PFSK-1 (cell line): ENCODE measurements at regions not wholly inside any gene's neighbourhood (a gene's known extent, or its start where the extent isn't known, plus 50 kb on each side); places are given as distances from the start of the nearest gene placed in this dataset.

Source experiments
- POLR2AphosphoS5 ChIP-seq: IDR thresholded peaks from 2 replicates; pipeline ENCODE4 v1.6.1; 2012; ENCODE audit warnings: low read depth, mild to moderate bottlenecking, control low read depth, low read length, moderate library complexity
- TAF1 ChIP-seq: IDR thresholded peaks from 2 replicates; pipeline ENCODE4 v1.6.1; 2012; ENCODE audit warnings: low read length, control low read depth, borderline replicate concordance; ENCODE audit not compliant: insufficient read depth

DNA sequence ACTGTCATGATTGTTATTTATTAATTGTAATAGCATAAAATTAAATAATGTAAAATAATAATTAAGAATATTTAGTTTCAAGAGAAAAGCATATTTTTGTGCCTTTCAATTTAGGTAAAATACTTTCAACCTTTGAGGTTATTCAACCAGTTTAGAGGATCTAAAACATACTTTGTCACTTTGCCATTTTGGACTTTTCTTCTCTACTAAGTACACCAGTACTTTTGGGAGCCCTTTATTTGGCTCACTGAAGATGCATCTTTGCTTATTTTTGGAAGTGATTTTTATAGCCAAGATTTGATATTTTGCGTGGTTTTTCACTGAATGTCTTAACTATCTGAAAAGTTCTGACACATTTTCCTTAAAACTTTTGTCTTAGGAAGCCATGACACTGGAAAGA is 860.5 kb downstream of the SORCS1 start:
- TF ChIP-seq TAF1 (no peak), POLR2AphosphoS5 (no peak)
